DND-41 (cell line): ENCODE measurements at regions not wholly inside any gene's neighbourhood (a gene's known extent, or its start where the extent isn't known, plus 50 kb on each side); places are given as distances from the start of the nearest gene placed in this dataset.

Experiments used
- ATAC-seq: fragments of 200-7000 bp; cut with Tn5 transposase; 3 replicates; pipeline ENCODE4 v1.9.1; 2021; ENCODE audit warnings: low read depth; ENCODE audit not compliant: insufficient read depth
- DNase-seq: peaks from one replicate; pipeline ENCODE4 v3.0.0-alpha.2; 2020
- H2AFZ ChIP-seq: 2 replicates; pipeline ENCODE4 v1.6.0; 2012; ENCODE audit warnings: low read depth, low read length
- H3K27ac ChIP-seq: 2 replicates; pipeline ENCODE4 v1.5.1; 2012; ENCODE audit warnings: low read length, inconsistent platforms
- H3K27me3 ChIP-seq: fragments of 200-600 bp; sonication (generic); 2 replicates; pipeline ENCODE4 v1.6.0; 2012; ENCODE audit warnings: low read length, mild to moderate bottlenecking, inconsistent platforms; ENCODE audit not compliant: insufficient read depth, poor library complexity
- H3K36me3 ChIP-seq: 2 replicates; pipeline ENCODE4 v1.5.1; 2012; ENCODE audit warnings: low read length, inconsistent platforms; ENCODE audit not compliant: insufficient read depth
- H3K4me1 ChIP-seq: 2 replicates; pipeline ENCODE4 v1.5.1; 2012; ENCODE audit warnings: mild to moderate bottlenecking, low read length; ENCODE audit not compliant: insufficient read depth
- H3K4me2 ChIP-seq: 2 replicates; pipeline ENCODE4 v1.6.0; 2012; ENCODE audit warnings: mild to moderate bottlenecking, moderate library complexity, low read length, inconsistent platforms; ENCODE audit not compliant: insufficient read depth
- H3K4me3 ChIP-seq, 2 experiments: fragments of 200-600 bp in 1 of 2; shearing (Covaris generic) in 1 of 2; 2 replicates each; pipeline ENCODE4 v1.5.1; 2012 to 2016; ENCODE audit warnings: inconsistent platforms in 2 of 2, low read length in 2 of 2, mild to moderate bottlenecking in 2 of 2, low read depth in 1 of 2, moderate library complexity in 1 of 2
- H3K79me2 ChIP-seq: 2 replicates; pipeline ENCODE4 v1.6.0; 2012; ENCODE audit warnings: low read length, inconsistent platforms; ENCODE audit not compliant: insufficient read depth
- H3K9ac ChIP-seq: 2 replicates; pipeline ENCODE4 v1.6.0; 2012; ENCODE audit warnings: low read depth, mild to moderate bottlenecking, inconsistent platforms, low read length, moderate library complexity
- H3K9me3 ChIP-seq: 2 replicates; pipeline ENCODE4 v1.5.1; 2012; ENCODE audit warnings: low read length, moderate library complexity, mild to moderate bottlenecking, inconsistent platforms; ENCODE audit not compliant: insufficient read depth, severe bottlenecking
- H4K20me1 ChIP-seq: 2 replicates; pipeline ENCODE4 v1.6.0; 2012; ENCODE audit warnings: low read length; ENCODE audit not compliant: insufficient read depth
- EZH2 ChIP-seq: IDR thresholded peaks from 3 replicates; pipeline ENCODE4 v1.6.1; 2012; ENCODE audit warnings: borderline replicate concordance, low read depth, mild to moderate bottlenecking, moderate library complexity, low read length, inconsistent platforms; ENCODE audit not compliant: severe bottlenecking
- TF ChIP-seq, protein P1 (sequence below): IDR thresholded peaks from 2 replicates; pipeline ENCODE4 v1.5.1; 2012; ENCODE audit warnings: borderline replicate concordance, low read length, moderate library complexity, mild to moderate bottlenecking; ENCODE audit not compliant: poor library complexity, severe bottlenecking; ENCODE audit errors: extremely low read depth

DNA sequence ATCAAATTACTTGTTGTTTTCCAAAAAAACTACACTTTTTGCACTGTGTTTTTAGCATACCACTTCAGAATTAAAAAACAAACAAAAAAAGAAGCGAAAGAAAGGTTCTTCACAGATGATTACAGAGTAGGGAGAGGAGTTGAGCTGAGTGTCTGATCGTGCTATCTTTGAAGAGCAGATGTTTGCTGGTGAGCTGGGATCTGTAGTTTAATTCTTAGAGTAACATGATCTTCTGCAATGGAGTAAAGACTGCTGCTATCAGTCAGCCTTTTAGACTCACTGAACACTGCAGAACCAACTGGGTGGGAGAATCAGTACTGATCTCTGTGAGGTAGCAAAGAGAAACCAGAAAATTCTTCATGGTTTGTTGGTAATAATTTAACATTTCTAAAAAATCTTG is 1197.8 kb upstream of the SORCS1 start:
- no peaks in the 10 kb centered on the region for H3K36me3 ChIP-seq
- H3K27ac ChIP-seq = no peak overlapping the region
- ATAC-seq = no peak
- no peak overlapping the region for H3K9ac ChIP-seq
- no peaks in the 10 kb centered on the region for H4K20me1 ChIP-seq
- no peaks in the 10 kb centered on the region for H3K4me1 ChIP-seq
- TF ChIP-seq, protein P1, sequence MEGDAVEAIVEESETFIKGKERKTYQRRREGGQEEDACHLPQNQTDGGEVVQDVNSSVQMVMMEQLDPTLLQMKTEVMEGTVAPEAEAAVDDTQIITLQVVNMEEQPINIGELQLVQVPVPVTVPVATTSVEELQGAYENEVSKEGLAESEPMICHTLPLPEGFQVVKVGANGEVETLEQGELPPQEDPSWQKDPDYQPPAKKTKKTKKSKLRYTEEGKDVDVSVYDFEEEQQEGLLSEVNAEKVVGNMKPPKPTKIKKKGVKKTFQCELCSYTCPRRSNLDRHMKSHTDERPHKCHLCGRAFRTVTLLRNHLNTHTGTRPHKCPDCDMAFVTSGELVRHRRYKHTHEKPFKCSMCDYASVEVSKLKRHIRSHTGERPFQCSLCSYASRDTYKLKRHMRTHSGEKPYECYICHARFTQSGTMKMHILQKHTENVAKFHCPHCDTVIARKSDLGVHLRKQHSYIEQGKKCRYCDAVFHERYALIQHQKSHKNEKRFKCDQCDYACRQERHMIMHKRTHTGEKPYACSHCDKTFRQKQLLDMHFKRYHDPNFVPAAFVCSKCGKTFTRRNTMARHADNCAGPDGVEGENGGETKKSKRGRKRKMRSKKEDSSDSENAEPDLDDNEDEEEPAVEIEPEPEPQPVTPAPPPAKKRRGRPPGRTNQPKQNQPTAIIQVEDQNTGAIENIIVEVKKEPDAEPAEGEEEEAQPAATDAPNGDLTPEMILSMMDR = no peak
- no peak for TF ChIP-seq EZH2
- no peak overlapping the region for H3K4me3 ChIP-seq
- H3K4me2 ChIP-seq = no peak overlapping the region
- H2AFZ ChIP-seq = no peak overlapping the region
- H3K79me2 ChIP-seq = no peaks in the 10 kb centered on the region
- DNase-seq = no peak
- H3K9me3 ChIP-seq = no peaks in the 10 kb centered on the region
- no peaks in the 10 kb centered on the region for H3K27me3 ChIP-seq

DNA sequence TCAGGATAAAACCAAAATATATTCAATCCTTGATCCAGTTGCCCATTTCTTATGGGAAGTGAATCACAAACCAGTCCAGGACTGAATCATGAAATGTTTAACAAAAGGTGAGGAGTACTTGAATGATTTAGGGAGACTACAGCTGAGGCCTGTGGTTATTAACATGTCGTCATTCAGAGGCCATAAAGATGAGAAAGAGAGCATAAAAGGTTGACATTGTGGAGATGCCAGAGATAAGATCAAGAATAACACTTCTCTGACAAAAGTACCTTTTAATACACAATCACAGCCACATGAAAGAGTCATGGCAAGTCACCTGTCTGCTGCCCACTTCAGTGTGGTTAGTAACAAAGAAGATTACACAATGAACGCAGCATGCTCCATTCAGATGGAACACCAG is 1195.7 kb upstream of the SORCS1 start:
- no peak for ATAC-seq
- Histone ChIP-seq H2AFZ (no peak overlapping the region), H3K9ac (no peak overlapping the region), H4K20me1 (no peaks in the 10 kb centered on the region), H3K4me1 (no peaks in the 10 kb centered on the region), H3K79me2 (no peaks in the 10 kb centered on the region), H3K4me3 (no peak overlapping the region), H3K9me3 (no peaks in the 10 kb centered on the region), H3K36me3 (no peaks in the 10 kb centered on the region), H3K4me2 (no peak overlapping the region), H3K27me3 (no peaks in the 10 kb centered on the region), H3K27ac (no peak overlapping the region)
- TF ChIP-seq EZH2 = no peak
- TF ChIP-seq, protein P1 = no peak
- DNase-seq = no peak

DNA sequence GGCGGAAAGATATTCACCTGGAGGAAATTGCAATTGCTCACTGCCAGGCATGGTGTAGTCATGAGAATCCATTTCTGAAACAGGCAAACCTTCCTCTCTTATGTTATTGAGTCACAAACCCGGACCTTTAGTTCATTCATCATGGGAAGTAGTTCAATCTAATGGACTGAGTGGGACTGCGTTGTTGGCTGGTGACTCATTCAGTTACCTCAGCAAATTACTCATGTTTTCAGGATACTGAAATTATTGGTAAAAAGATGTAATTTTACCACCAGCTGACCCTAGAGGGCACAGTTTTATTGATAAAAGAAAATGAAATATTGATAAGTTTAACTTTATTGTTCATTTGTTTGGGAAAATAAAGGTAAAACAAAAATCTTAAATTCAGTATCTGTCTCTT is 1194.4 kb upstream of the SORCS1 start:
- H3K36me3 ChIP-seq = no peaks in the 10 kb centered on the region
- no peak overlapping the region for H3K4me2 ChIP-seq
- no peak overlapping the region for H2AFZ ChIP-seq
- DNase-seq (no peak), ATAC-seq (no peak)
- no peaks in the 10 kb centered on the region for H3K9me3 ChIP-seq
- H4K20me1 ChIP-seq = no peaks in the 10 kb centered on the region
- no peaks in the 10 kb centered on the region for H3K27me3 ChIP-seq
- H3K4me1 ChIP-seq = no peaks in the 10 kb centered on the region
- H3K27ac ChIP-seq = no peak overlapping the region
- H3K79me2 ChIP-seq = no peaks in the 10 kb centered on the region
- no peak overlapping the region for H3K9ac ChIP-seq
- TF ChIP-seq, protein P1 = no peak
- no peak for TF ChIP-seq EZH2
- H3K4me3 ChIP-seq = no peak overlapping the region

DNA sequence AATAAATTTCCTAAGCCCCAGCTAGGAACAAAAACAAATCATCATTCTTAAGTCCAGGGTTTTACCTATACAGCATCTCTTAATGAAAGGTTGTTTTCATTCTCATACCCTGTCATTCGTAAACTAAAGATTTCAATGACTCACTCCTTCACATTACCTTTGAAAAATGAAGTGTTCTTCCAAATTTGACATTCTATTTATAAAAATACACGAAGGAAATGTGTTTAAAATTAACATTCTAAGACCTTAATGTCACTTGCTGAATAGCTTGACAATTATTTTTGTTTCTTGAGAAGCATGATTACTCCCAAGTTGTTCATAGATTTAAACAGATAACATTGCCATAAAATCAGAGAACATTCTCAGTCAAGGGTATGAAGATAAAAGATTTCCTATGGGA is 1188.3 kb upstream of the SORCS1 start:
- DNase-seq (no peak), ATAC-seq (no peak)
- TF ChIP-seq EZH2 = no peak
- TF ChIP-seq, protein P1 = no peak
- Histone ChIP-seq H3K9ac (no peak overlapping the region), H3K9me3 (no peaks in the 10 kb centered on the region), H3K79me2 (no peaks in the 10 kb centered on the region), H2AFZ (no peak overlapping the region), H4K20me1 (no peaks in the 10 kb centered on the region), H3K4me3 (no peak overlapping the region), H3K27ac (no peak overlapping the region), H3K4me2 (no peak overlapping the region), H3K27me3 (no peaks in the 10 kb centered on the region), H3K36me3 (no peaks in the 10 kb centered on the region), H3K4me1 (no peaks in the 10 kb centered on the region)
